Ishikawa (cell line): ENCODE measurements at regions not wholly inside any gene's neighbourhood (a gene's known extent, or its start where the extent isn't known, plus 50 kb on each side); places are given as distances from the start of the nearest gene placed in this dataset.

Experiments
- CEBPB ChIP-seq: IDR thresholded peaks from 2 replicates; pipeline ENCODE4 v1.6.1; 2012
- CREB1 ChIP-seq: IDR thresholded peaks from 2 replicates; pipeline ENCODE4 v1.6.1; 2012; ENCODE audit warnings: low read depth
- EGR1 ChIP-seq: IDR thresholded peaks from 2 replicates; pipeline ENCODE4 v1.6.1; 2012
- EP300 ChIP-seq: IDR thresholded peaks from 2 replicates; pipeline ENCODE4 v1.6.1; 2012; ENCODE audit warnings: borderline replicate concordance
- FOXM1 ChIP-seq: IDR thresholded peaks from 2 replicates; pipeline ENCODE4 v1.6.1; 2012; ENCODE audit warnings: low read depth, borderline replicate concordance
- NFIC ChIP-seq: IDR thresholded peaks from 2 replicates; pipeline ENCODE4 v1.6.1; 2012
- RAD21 ChIP-seq: IDR thresholded peaks from 2 replicates; pipeline ENCODE4 v1.6.1; 2012; ENCODE audit warnings: low read depth
- REST ChIP-seq: IDR thresholded peaks from 2 replicates; pipeline ENCODE4 v1.6.1; 2012; ENCODE audit warnings: low read depth, mild to moderate bottlenecking
- TAF1 ChIP-seq: IDR thresholded peaks from 2 replicates; pipeline ENCODE4 v1.6.1; 2012; ENCODE audit warnings: low read depth, mild to moderate bottlenecking
- TCF12 ChIP-seq: IDR thresholded peaks from 2 replicates; pipeline ENCODE4 v1.6.1; 2012; ENCODE audit warnings: low read depth
- TEAD4 ChIP-seq: IDR thresholded peaks from 2 replicates; pipeline ENCODE4 v1.6.1; 2012
- USF1 ChIP-seq: IDR thresholded peaks from 2 replicates; pipeline ENCODE4 v1.6.1; 2012
- YY1 ChIP-seq: IDR thresholded peaks from 2 replicates; pipeline ENCODE4 v1.6.1; 2012; ENCODE audit warnings: low read depth
- ZBTB7A ChIP-seq: IDR thresholded peaks from 2 replicates; pipeline ENCODE4 v1.6.1; 2012; ENCODE audit warnings: low read depth
- TF ChIP-seq, protein P1 (sequence below): IDR thresholded peaks from 2 replicates; pipeline ENCODE4 v1.6.1; 2012

DNA sequence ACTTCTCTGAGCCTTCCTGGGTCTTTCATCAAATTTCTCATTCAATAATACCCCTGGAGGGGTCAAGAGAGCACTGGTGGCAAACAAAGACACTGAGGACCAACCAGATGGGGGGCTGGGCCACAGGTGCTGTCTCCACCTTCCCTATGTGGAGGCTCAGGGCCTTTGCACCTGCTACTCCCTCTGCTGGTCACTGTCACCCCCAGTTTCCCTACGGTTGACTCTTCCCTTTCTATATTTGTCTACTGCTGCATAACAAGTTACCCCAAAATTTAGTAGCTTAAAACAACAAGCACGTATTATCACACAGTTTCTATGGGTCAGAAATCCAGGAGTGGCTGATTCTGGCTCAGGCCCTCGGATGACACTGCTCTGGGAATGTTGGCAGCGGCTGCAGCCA, 138.8 kb upstream of the RUNX3 start:
- TF ChIP-seq, protein P1, sequence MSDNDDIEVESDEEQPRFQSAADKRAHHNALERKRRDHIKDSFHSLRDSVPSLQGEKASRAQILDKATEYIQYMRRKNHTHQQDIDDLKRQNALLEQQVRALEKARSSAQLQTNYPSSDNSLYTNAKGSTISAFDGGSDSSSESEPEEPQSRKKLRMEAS, result no peak
- no peak for TF ChIP-seq CREB1
- TF ChIP-seq RAD21, result 0 out of 2 replicates have a peak, but pooled peaks have one; percentile 5
- TF ChIP-seq EP300, result no peak

DNA sequence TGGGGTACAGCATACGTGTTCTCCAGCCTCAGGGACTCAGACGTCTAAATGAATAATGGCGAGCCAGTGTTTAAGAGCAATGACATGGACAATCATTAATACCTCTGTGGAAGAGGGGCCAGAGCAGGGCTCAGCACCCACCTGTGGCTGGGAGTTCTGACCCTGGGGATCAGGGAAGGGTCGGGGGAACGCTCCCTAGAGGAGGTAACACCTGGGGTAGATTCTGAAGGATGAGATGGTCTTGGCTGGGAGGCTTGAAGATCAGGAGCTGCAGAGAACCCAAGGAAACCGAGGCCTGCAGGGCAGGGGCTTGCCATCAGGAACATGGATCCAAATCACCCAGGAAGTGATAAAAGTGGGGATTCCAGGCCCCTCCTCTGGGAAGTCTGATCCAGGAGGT, 138.2 kb upstream of the RUNX3 start:
- no peak for TF ChIP-seq EGR1
- no peak for TF ChIP-seq YY1
- TF ChIP-seq RAD21, result no peak
- no peak for TF ChIP-seq ZBTB7A
- TF ChIP-seq, protein P1, result no peak
- no peak for TF ChIP-seq TCF12
- TF ChIP-seq USF1, result no peak
- no peak for TF ChIP-seq TAF1
- TF ChIP-seq FOXM1, result no peak
- no peak for TF ChIP-seq REST
- no peak for TF ChIP-seq CREB1

DNA sequence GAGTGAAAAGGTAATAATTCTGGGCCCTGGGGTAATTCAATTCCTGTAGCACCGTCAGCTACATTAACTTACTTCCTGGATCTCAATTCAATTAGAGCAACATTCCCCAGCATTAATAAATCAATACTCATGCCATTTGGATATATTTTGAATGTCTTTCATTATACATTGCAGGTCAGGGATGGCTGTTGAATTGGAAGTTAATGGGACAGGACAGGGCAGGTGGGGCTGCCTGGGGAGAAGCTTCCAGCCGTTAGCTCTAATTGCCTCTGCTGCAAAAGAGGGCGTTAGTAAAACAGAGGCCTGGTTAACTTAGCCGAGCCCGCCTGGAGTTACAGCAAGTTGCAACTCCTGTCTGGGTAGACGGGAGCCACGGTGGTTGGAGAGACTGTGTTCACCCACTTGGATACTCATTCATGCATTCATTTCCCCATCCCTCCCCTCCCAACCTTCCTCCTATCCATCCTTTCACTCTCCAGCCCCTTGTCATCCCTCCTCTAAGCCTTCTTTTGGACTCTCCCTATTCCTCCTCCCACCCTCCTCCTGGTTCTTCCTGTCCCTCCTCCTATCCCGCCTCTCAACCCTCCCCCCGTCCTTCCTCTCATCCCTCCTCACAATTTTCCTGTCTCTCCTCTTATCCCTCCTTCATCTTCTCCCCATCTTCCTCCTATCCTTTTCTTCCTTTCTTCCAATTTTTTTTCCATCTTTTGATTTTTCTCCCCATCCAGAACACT, 137.6 kb upstream of the RUNX3 start:
- TF ChIP-seq NFIC (no peak), FOXM1 (no peak), CEBPB (no peak), ZBTB7A (no peak), CREB1 (no peak), TCF12 (no peak), USF1 (no peak), EP300 (no peak), EGR1 (no peak)

- no peak for TF ChIP-seq REST
- no peak for TF ChIP-seq TAF1
- TF ChIP-seq ZBTB7A, result no peak
- TF ChIP-seq NFIC, result no peak
- TF ChIP-seq, protein P1, result no peak
- TF ChIP-seq TCF12, result no peak
- TF ChIP-seq RAD21, result no peak
- TF ChIP-seq EP300, result no peak
- no peak for TF ChIP-seq CEBPB
- no peak for TF ChIP-seq CREB1
- no peak for TF ChIP-seq USF1
- no peak for TF ChIP-seq YY1
- TF ChIP-seq TEAD4, result no peak
- no peak for TF ChIP-seq EGR1
- TF ChIP-seq FOXM1, result no peak
Measured at GRCh38 chr1:25066731-25067517, 136.8 kb upstream of the RUNX3 start.

GRCh38 chr1:25066256-25066655, 136.2 kb upstream of the RUNX3 start:
- TF ChIP-seq TCF12, result no peak
- no peak for TF ChIP-seq FOXM1
- TF ChIP-seq, protein P1, result no peak
- no peak for TF ChIP-seq REST
- TF ChIP-seq USF1, result no peak
- no peak for TF ChIP-seq YY1
- TF ChIP-seq TAF1, result no peak
- TF ChIP-seq EP300, result no peak
- no peak for TF ChIP-seq ZBTB7A
- no peak for TF ChIP-seq CEBPB
- no peak for TF ChIP-seq TEAD4
- no peak for TF ChIP-seq CREB1
- TF ChIP-seq RAD21, result no peak
- no peak for TF ChIP-seq EGR1
- no peak for TF ChIP-seq NFIC
